Hematopoietic multipotent progenitor cell treated with erythropoietin and hydrocortisone succinate and interleukin-3 and kit ligand, for 17 days (in vitro differentiated cells): ENCODE measurements at regions not wholly inside any gene's neighbourhood (a gene's known extent, or its start where the extent isn't known, plus 50 kb on each side); places are given as distances from the start of the nearest gene placed in this dataset.
"Not testable (repeated sequence)": the region's sequence is repeated elsewhere in the genome, so short reads cannot be mapped to it uniquely, and the experiment has no call there.

Source experiments
- DNase-seq: peaks from one replicate; pipeline ENCODE4 v3.0.0-alpha.2; 2015; ENCODE audit warnings: low spot score

- DNase-seq: not testable (repeated sequence)
Measured at GRCh38 chr1:188037572-188037971, 1208.8 kb downstream of the PLA2G4A start.

- DNase-seq: no peak
Measured at GRCh38 chr1:188043536-188044245, 1214.9 kb downstream of the PLA2G4A start.

GRCh38 chr1:188050250-188050649 lies 1221.5 kb downstream of the PLA2G4A start:
- no peak for DNase-seq

GRCh38 chr1:188056011-188056410 lies 1227.3 kb downstream of the PLA2G4A start:
- no peak for DNase-seq

GRCh38 chr1:188058801-188059200 lies 1230.1 kb downstream of the PLA2G4A start:
- no peak for DNase-seq

GRCh38 chr1:188061881-188062280 lies 1233.1 kb downstream of the PLA2G4A start:
- DNase-seq: no peak

- no peak for DNase-seq
Measured at GRCh38 chr1:188062456-188062855, 1233.7 kb downstream of the PLA2G4A start.

- DNase-seq: no peak
Measured at GRCh38 chr1:188065917-188066316, 1237.2 kb downstream of the PLA2G4A start.

- DNase-seq: no peak
Measured at GRCh38 chr1:188070848-188071247, 1242.1 kb downstream of the PLA2G4A start.

- DNase-seq: no peak
Measured at GRCh38 chr1:188089015-188089414, 1260.3 kb downstream of the PLA2G4A start.

- DNase-seq: no peak
Measured at GRCh38 chr1:188089461-188089860, 1260.7 kb downstream of the PLA2G4A start.

GRCh38 chr1:188096521-188096920 lies 1267.8 kb downstream of the PLA2G4A start:
- DNase-seq: no peak

- no peak for DNase-seq
Measured at GRCh38 chr1:188117436-188117835, 1288.7 kb downstream of the PLA2G4A start.

- no peak for DNase-seq
Measured at GRCh38 chr1:188122646-188123045, 1293.9 kb downstream of the PLA2G4A start.

GRCh38 chr1:188127507-188127906 lies 1298.8 kb downstream of the PLA2G4A start:
- no peak for DNase-seq

GRCh38 chr1:188128761-188129160 lies 1300.0 kb downstream of the PLA2G4A start:
- no peak for DNase-seq

GRCh38 chr1:188129856-188130838 lies 1301.4 kb downstream of the PLA2G4A start:
- no peak for DNase-seq

GRCh38 chr1:188137221-188137620 lies 1308.5 kb downstream of the PLA2G4A start:
- no peak for DNase-seq

GRCh38 chr1:188140958-188141357 lies 1312.2 kb downstream of the PLA2G4A start:
- no peak for DNase-seq

GRCh38 chr1:188154196-188154595 lies 1325.4 kb downstream of the PLA2G4A start:
- DNase-seq: no peak

- DNase-seq: no peak
Measured at GRCh38 chr1:188154761-188155160, 1326.0 kb downstream of the PLA2G4A start.

- no peak for DNase-seq
Measured at GRCh38 chr1:188155261-188155660, 1326.5 kb downstream of the PLA2G4A start.

- no peak for DNase-seq
Measured at GRCh38 chr1:188164459-188164858, 1335.7 kb downstream of the PLA2G4A start.
